ENCODE measurements at regions not wholly inside any gene's neighbourhood (a gene's known extent, or its start where the extent isn't known, plus 50 kb on each side); places are given as distances from the start of the nearest gene placed in this dataset.

DNA sequence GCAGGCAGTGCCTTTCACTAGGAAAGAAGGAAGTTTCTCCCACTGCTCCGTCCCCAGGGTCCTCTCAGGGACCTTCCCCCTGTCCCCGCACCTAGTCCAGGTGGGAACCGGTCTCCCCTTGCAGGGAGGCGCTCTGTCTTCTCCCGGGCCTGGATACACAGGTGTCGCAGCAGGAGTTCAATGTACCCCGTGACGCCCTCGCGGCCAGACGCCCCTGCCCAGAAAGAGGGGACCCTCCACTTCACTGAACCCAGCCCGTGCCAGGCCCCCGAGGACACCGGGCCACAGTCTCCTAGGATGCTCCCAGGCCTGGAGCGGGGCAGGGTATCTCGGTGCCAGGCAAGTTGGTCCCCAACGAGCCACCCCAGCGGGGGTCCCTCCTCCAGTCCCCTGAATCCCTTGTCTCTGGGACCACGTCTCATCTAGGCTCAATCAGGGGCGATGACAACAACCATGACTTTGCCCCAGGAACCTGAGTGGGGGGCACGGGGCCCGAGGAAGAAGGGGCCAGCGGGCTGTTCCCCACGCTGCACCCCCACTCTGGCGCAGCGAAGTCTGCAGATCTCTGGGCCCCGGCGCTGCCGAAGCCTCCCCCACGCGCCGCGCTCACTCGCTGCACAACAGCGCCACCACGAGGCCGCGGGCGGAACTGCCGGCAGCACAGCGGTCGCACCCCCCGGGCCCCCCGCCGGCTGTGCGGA is 103.0 kb downstream of the EDN3 start:
- Histone ChIP-seq H3K27ac (ENCODE audit: low read depth, low read length) (no peak overlapping the region), H3K4me1 (ENCODE audit: control insufficient read depth, insufficient read depth, low read length, unreplicated experiment) (no peaks in the 10 kb centered on the region), H3K36me3 (ENCODE audit: insufficient read depth, low read length) (no peaks in the 10 kb centered on the region), H3K27me3 (ENCODE audit: insufficient read depth, low read length) (peaks cover 53% of the 10 kb centered on the region), H3K4me3 (ENCODE audit: low read depth, low read length) (no peak overlapping the region), H3K79me2 (ENCODE audit: control insufficient read depth, insufficient read depth, low read length, unreplicated experiment) (no peaks in the 10 kb centered on the region), H2AFZ (ENCODE audit: low read length, unreplicated experiment) (no peak overlapping the region)

DNA sequence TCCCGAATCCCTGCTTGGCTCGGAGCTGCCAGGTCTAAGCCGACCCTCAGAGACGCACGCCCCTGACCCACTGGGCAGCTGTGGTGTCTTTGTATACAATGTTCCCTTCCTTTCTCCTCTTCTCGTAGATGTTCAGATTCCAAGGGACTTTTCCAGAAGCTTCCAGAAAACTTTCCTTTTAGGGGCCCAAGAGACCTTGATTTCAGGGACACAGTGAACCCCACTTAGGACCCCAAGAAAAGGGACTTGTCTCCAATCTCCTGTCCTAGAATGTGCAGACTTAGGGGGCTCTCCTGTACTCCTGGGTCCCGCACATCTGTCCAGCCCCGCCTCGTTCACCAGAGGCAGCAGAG is 103.5 kb downstream of the EDN3 start:
- Histone ChIP-seq H3K27ac (ENCODE audit: low read depth, low read length) (no peak overlapping the region), H2AFZ (ENCODE audit: low read length, unreplicated experiment) (no peak overlapping the region), H3K27me3 (ENCODE audit: insufficient read depth, low read length) (peaks cover 52% of the 10 kb centered on the region), H3K79me2 (ENCODE audit: control insufficient read depth, insufficient read depth, low read length, unreplicated experiment) (no peaks in the 10 kb centered on the region), H3K4me1 (ENCODE audit: control insufficient read depth, insufficient read depth, low read length, unreplicated experiment) (no peaks in the 10 kb centered on the region), H3K4me3 (ENCODE audit: low read depth, low read length) (no peak overlapping the region), H3K36me3 (ENCODE audit: insufficient read depth, low read length) (no peaks in the 10 kb centered on the region)

DNA sequence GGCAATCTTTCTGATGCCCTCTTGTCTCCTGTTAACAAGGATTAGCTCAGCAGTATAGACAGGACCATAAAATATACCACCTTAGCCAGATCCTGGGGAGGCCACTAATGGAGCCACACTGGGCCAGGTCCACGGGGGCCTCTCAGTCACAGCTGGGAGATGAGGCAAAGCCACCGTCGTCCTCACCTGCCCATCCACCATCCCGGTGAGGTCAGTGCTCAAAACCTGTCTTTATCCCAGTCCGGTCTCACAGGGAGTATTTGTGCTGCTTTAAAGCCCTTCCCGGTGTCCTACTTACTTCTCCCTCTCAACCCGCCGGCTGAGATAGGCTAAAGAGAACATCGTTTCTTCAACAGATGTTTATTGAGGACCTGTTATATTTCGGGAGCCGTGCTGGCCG is 104.3 kb downstream of the EDN3 start:
- Histone ChIP-seq H3K79me2 (ENCODE audit: control insufficient read depth, insufficient read depth, low read length, unreplicated experiment) (no peaks in the 10 kb centered on the region), H3K4me1 (ENCODE audit: control insufficient read depth, insufficient read depth, low read length, unreplicated experiment) (no peaks in the 10 kb centered on the region), H3K4me3 (ENCODE audit: low read depth, low read length) (no peak overlapping the region), H2AFZ (ENCODE audit: low read length, unreplicated experiment) (no peak overlapping the region), H3K36me3 (ENCODE audit: insufficient read depth, low read length) (no peaks in the 10 kb centered on the region), H3K27ac (ENCODE audit: low read depth, low read length) (no peak overlapping the region), H3K27me3 (ENCODE audit: insufficient read depth, low read length) (peaks cover 48% of the 10 kb centered on the region)

DNA sequence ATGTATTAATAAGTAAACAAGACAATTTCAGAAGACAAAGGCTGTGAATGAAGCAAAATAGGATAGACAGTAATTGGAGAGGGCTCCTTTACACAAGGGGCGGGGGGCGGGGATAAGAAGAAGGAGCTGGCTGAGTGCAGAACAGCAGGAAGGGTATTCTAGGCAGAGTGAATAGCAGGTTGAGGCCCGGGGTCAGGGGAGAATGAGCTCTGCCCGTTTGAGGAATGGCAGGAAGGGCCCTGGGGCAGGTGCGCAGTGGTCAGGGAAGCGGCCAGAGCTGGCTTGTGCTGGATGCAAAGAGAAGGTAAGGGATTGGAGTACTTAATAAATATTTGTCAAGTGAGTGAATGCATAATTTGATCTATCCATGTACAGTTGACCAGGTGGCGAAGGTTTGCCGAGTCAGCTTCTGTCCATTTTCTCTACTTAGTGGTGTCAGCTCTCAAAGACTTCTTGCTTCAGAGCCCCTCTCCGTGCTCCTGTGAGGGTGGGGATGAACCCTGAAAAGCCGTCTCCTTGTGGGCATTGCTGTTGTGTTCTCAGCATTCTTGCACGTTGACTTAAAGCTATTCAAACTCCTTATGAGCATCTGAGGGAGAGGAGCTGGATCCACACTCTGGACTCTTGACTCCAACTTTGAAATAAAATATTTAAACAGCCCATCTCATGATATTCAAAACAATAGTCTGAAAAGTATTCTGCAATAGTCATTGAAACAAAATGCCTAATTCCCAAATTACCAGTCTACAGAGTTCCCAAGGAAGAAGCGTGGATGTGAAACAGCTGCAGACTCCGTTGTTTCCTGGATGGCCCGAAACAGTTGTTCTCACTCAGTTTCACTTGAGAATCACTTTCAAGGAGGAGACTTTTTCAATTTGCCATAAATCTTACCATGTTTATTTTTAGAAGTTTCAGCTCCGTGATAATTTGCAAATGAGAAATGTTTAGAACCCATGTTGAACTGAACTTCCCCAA is 105.1 kb downstream of the EDN3 start:
- H3K27ac ChIP-seq (ENCODE audit: low read depth, low read length): no peak overlapping the region
- no peak overlapping the region for H2AFZ ChIP-seq (ENCODE audit: low read length, unreplicated experiment)
- H3K36me3 ChIP-seq (ENCODE audit: insufficient read depth, low read length): no peaks in the 10 kb centered on the region
- no peak overlapping the region for H3K4me3 ChIP-seq (ENCODE audit: low read depth, low read length)
- no peaks in the 10 kb centered on the region for H3K79me2 ChIP-seq (ENCODE audit: control insufficient read depth, insufficient read depth, low read length, unreplicated experiment)
- H3K27me3 ChIP-seq (ENCODE audit: insufficient read depth, low read length): peaks cover 48% of the 10 kb centered on the region
- H3K4me1 ChIP-seq (ENCODE audit: control insufficient read depth, insufficient read depth, low read length, unreplicated experiment): no peaks in the 10 kb centered on the region

DNA sequence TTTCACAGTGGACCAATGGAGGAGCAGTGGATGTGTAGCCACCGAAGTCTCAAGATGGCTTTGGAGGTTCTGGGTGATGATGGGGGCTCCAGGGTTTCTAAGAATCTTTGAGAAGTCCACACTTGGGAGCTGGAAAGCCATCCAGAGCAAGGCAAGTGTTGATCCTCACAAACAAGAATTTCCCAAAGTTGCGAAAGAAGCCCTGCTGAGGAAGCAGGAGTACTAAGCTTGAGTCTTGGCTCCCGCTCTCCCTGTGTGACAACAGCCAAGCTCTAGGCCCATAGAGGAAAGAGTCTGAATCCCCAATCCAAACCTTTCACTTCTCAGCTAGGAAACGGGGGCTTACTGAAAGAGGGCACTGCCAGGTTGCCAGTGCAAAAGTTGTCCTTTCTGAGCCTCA is 106.0 kb downstream of the EDN3 start:
- Histone ChIP-seq H3K36me3 (ENCODE audit: insufficient read depth, low read length) (no peaks in the 10 kb centered on the region), H3K4me1 (ENCODE audit: control insufficient read depth, insufficient read depth, low read length, unreplicated experiment) (no peaks in the 10 kb centered on the region), H2AFZ (ENCODE audit: low read length, unreplicated experiment) (no peak overlapping the region), H3K27me3 (ENCODE audit: insufficient read depth, low read length) (peaks cover 48% of the 10 kb centered on the region), H3K79me2 (ENCODE audit: control insufficient read depth, insufficient read depth, low read length, unreplicated experiment) (no peaks in the 10 kb centered on the region), H3K27ac (ENCODE audit: low read depth, low read length) (no peak overlapping the region), H3K4me3 (ENCODE audit: low read depth, low read length) (no peak overlapping the region)

DNA sequence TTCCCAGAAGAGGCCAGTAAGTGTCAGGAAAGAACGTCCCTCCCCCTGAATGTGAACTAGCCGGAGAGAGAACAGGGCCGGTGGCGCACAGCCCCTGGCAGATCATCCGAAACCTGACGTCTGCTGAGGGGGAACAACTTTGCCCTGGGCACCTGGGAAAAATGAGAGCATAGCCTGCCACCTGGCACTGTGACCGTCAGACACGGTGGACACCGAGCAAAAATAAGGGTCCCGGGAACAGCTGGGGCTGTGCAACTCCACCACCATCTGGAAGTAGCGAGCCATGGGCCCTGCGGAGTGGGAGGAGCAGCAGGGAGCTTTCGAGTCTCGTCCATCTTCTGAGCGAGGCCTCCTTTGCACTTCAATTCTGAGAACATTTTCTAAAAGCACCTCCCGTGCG is 110.8 kb downstream of the EDN3 start:
- peaks cover 3% of the 10 kb centered on the region; the same call in 1 of the 2 replicates for H3K27me3 ChIP-seq (ENCODE audit: insufficient read depth, low read length)
- no peaks in the 10 kb centered on the region for H3K79me2 ChIP-seq (ENCODE audit: control insufficient read depth, insufficient read depth, low read length, unreplicated experiment)
- no peak overlapping the region for H2AFZ ChIP-seq (ENCODE audit: low read length, unreplicated experiment)
- no peak overlapping the region for H3K27ac ChIP-seq (ENCODE audit: low read depth, low read length)
- H3K36me3 ChIP-seq (ENCODE audit: insufficient read depth, low read length): no peaks in the 10 kb centered on the region
- H3K4me3 ChIP-seq (ENCODE audit: low read depth, low read length): no peak overlapping the region
- H3K4me1 ChIP-seq (ENCODE audit: control insufficient read depth, insufficient read depth, low read length, unreplicated experiment): no peaks in the 10 kb centered on the region

DNA sequence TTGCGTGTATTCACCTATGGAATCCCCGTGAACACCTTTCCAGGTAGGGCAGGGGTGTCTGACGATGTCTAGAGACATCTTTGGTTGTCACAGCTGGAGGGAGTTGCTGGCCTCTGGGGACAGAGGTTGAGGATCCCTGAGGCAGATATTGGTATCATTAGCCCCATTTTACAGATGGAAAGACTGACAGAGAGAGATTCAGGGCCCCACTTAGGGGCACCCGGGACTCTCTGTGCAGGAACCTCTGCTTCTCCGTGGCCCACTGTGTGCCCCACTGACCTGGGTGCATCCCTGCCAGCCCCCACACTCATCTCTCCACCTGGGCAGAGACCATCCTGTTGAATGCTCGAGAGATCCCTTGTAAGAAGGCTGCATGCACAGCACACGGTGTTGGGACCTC is 111.2 kb downstream of the EDN3 start:
- no peaks in the 10 kb centered on the region; the same call in 1 of the 2 replicates for H3K27me3 ChIP-seq (ENCODE audit: insufficient read depth, low read length)
- no peaks in the 10 kb centered on the region for H3K36me3 ChIP-seq (ENCODE audit: insufficient read depth, low read length)
- no peaks in the 10 kb centered on the region for H3K4me1 ChIP-seq (ENCODE audit: control insufficient read depth, insufficient read depth, low read length, unreplicated experiment)
- H3K4me3 ChIP-seq (ENCODE audit: low read depth, low read length): no peak overlapping the region
- H3K27ac ChIP-seq (ENCODE audit: low read depth, low read length): no peak overlapping the region
- H2AFZ ChIP-seq (ENCODE audit: low read length, unreplicated experiment): no peak overlapping the region
- H3K79me2 ChIP-seq (ENCODE audit: control insufficient read depth, insufficient read depth, low read length, unreplicated experiment): no peaks in the 10 kb centered on the region

DNA sequence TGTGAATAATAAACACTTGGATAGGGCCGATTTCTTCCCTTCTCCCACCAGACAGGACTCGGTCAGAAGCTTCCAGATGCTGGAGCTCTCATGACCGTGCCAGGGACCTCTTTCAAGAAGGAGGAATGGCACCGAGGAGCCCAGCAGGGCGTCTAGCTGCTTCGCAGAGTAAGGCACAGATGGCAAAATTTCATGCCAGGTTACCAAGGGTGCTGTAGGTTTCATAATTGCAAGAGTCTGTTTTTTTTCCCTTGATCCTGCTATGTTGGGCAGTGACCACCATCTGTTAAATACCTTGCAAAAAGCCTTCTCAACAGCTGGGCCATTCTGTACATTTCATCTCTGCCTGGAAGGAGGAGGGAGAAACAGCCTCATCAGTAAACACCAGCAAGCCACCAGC is 111.8 kb downstream of the EDN3 start:
- Histone ChIP-seq H3K27ac (ENCODE audit: low read depth, low read length) (no peak overlapping the region), H3K79me2 (ENCODE audit: control insufficient read depth, insufficient read depth, low read length, unreplicated experiment) (no peaks in the 10 kb centered on the region), H2AFZ (ENCODE audit: low read length, unreplicated experiment) (no peak overlapping the region), H3K4me3 (ENCODE audit: low read depth, low read length) (no peak overlapping the region), H3K36me3 (ENCODE audit: insufficient read depth, low read length) (no peaks in the 10 kb centered on the region), H3K27me3 (ENCODE audit: insufficient read depth, low read length) (no peaks in the 10 kb centered on the region; the same call in 1 of the 2 replicates), H3K4me1 (ENCODE audit: control insufficient read depth, insufficient read depth, low read length, unreplicated experiment) (no peaks in the 10 kb centered on the region)

DNA sequence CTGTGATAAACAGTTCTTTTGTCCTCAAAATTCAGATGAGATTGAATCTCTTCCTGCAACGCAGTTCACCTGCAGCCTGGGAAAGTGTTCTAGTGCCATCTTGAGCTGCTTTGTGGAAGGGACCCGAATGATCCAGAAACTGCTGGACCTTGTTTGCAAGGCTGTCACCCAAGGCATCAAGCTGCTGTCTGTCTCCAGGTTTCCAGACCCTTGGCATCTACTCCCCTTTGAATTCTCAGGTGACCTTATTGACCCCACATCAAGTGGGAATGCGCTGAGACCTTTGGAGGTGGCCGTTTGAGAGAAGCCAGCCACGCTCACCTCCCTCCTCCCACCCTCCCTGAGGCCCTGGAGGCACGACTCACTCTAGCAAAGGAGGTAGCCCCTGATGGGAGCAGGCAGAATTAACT is 112.5 kb downstream of the EDN3 start:
- H3K36me3 ChIP-seq (ENCODE audit: insufficient read depth, low read length): no peaks in the 10 kb centered on the region
- no peak overlapping the region for H2AFZ ChIP-seq (ENCODE audit: low read length, unreplicated experiment)
- no peaks in the 10 kb centered on the region for H3K79me2 ChIP-seq (ENCODE audit: control insufficient read depth, insufficient read depth, low read length, unreplicated experiment)
- H3K27me3 ChIP-seq (ENCODE audit: insufficient read depth, low read length): no peaks in the 10 kb centered on the region
- no peak overlapping the region for H3K4me3 ChIP-seq (ENCODE audit: low read depth, low read length)
- H3K4me1 ChIP-seq (ENCODE audit: control insufficient read depth, insufficient read depth, low read length, unreplicated experiment): no peaks in the 10 kb centered on the region
- no peak overlapping the region for H3K27ac ChIP-seq (ENCODE audit: low read depth, low read length)

DNA sequence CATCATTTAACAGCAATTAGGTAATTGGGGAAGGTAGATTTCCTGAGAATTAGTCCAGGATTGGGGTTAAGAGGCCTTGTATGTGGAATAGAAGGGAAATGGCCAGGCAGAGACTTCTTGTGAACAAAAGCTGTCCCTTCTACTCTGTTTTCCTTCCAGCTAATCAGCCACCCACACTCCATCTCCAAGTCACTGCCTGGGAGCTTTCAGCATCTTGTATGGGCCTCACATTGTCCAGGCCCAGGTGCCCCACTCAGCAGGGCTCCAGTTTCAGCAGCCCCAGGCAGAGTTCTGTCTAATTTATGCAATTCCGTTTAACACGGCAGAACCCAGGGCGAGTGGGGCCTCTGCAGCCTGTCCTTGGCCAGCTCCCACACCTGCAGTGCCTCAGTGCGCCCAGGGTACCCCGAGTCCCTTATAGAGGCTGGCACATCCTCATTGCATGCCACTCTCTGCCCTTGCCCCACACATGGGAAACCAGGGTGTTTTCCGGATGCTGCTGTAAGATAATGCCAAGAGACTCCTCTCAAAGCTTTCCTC is 113.0 kb downstream of the EDN3 start:
- Histone ChIP-seq H3K79me2 (ENCODE audit: control insufficient read depth, insufficient read depth, low read length, unreplicated experiment) (no peaks in the 10 kb centered on the region), H3K36me3 (ENCODE audit: insufficient read depth, low read length) (no peaks in the 10 kb centered on the region), H2AFZ (ENCODE audit: low read length, unreplicated experiment) (no peak overlapping the region), H3K27ac (ENCODE audit: low read depth, low read length) (no peak overlapping the region), H3K4me3 (ENCODE audit: low read depth, low read length) (no peak overlapping the region), H3K27me3 (ENCODE audit: insufficient read depth, low read length) (no peaks in the 10 kb centered on the region), H3K4me1 (ENCODE audit: control insufficient read depth, insufficient read depth, low read length, unreplicated experiment) (no peaks in the 10 kb centered on the region)
